PC-9 (cell line): ENCODE measurements at regions not wholly inside any gene's neighbourhood (a gene's known extent, or its start where the extent isn't known, plus 50 kb on each side); places are given as distances from the start of the nearest gene placed in this dataset.

Source experiments
- BruUV-seq: library from RNA; stranded (reverse); fragments of 400-500 nt; replicated peaks from 2 replicates; lab custom pipeline; 2021; lab: Mats Ljungman, UMichigan
- CTCF ChIA-PET: fragments of 300-600 bp; sonication (Branson Sonifier 250); formaldehyde crosslinking; loops from one replicate; lab custom pipeline; 2022; ENCODE audit warnings: antibody characterized with exemption; lab: Charles Lee
- POLR2A ChIA-PET: fragments of 300-600 bp; sonication (Branson Sonifier 250); formaldehyde crosslinking; loops from one replicate; lab custom pipeline; 2022; ENCODE audit warnings: antibody characterized with exemption; ENCODE audit not compliant: unreplicated experiment; lab: Charles Lee
- DNase-seq, 2 experiments: peaks; one replicate each; pipeline versions ENCODE4 v3.0.0 to v3.0.0-alpha.2; 2015 to 2022; ENCODE audit warnings: mixed read lengths in 1 of 2
- H2AFZ ChIP-seq: fragments of 200-600 bp; sonication (generic); 2 replicates; pipeline ENCODE4 v1.8.1; 2017; ENCODE audit warnings: antibody characterized with exemption
- H3F3A ChIP-seq: fragments of 200-600 bp; sonication (generic); 2 replicates; pipeline ENCODE4 v1.8.1; 2017; ENCODE audit warnings: antibody characterized with exemption, mild to moderate bottlenecking, low read depth; ENCODE audit not compliant: insufficient read depth
- H3K27ac ChIP-seq: fragments of 200-600 bp; sonication (generic); 2 replicates; pipeline ENCODE4 v1.6.1; 2016; ENCODE audit warnings: mixed run types
- H3K27me3 ChIP-seq: fragments of 200-600 bp; sonication (generic); 2 replicates; pipeline ENCODE4 v1.6.1; 2016; ENCODE audit warnings: low read depth, mixed run types; ENCODE audit not compliant: insufficient read depth
- H3K36me3 ChIP-seq: fragments of 200-600 bp; sonication (generic); 2 replicates; pipeline ENCODE4 v1.6.1; 2016; ENCODE audit warnings: low read depth, mixed run types
- H3K4me1 ChIP-seq: fragments of 200-600 bp; sonication (generic); replicated peaks from 2 replicates; pipeline ENCODE4 v1.6.1; 2016; ENCODE audit warnings: mixed run types; ENCODE audit not compliant: insufficient read depth
- H3K4me2 ChIP-seq: fragments of 200-600 bp; sonication (generic); 2 replicates; pipeline ENCODE4 v1.6.1; 2017; ENCODE audit warnings: mixed run types
- H3K4me3 ChIP-seq: fragments of 200-600 bp; sonication (generic); 2 replicates; pipeline ENCODE4 v1.6.1; 2016; ENCODE audit warnings: mixed run types
- H3K79me2 ChIP-seq: fragments of 200-600 bp; sonication (generic); 2 replicates; pipeline ENCODE4 v1.6.1; 2017; ENCODE audit warnings: low read depth, mixed run types
- H3K9me2 ChIP-seq: fragments of 200-600 bp; sonication (generic); 2 replicates; pipeline ENCODE4 v1.8.1; 2017; ENCODE audit warnings: mild to moderate bottlenecking; ENCODE audit not compliant: insufficient read depth
- H3K9me3 ChIP-seq: fragments of 200-600 bp; sonication (generic); 2 replicates; pipeline ENCODE4 v1.8.1; 2016; ENCODE audit warnings: low read depth; ENCODE audit not compliant: insufficient read depth
- H4K20me1 ChIP-seq: fragments of 200-600 bp; sonication (generic); 2 replicates; pipeline ENCODE4 v1.8.1; 2017; ENCODE audit not compliant: insufficient read depth
- CTCF ChIP-seq: fragments of 200-600 bp; sonication (generic); conservative IDR thresholded peaks from 2 replicates; pipeline ENCODE4 v1.6.1; 2017; ENCODE audit warnings: mixed run types, antibody characterized with exemption, mild to moderate bottlenecking, moderate library complexity
- EZH2 ChIP-seq: fragments of 200-600 bp; sonication (generic); IDR thresholded peaks from 2 replicates; pipeline ENCODE4 v1.8.0; 2017; ENCODE audit warnings: antibody characterized with exemption, low read depth
- intact Hi-C: fragments of 100-400 bp; cut with micrococcal nuclease; formaldehyde crosslinking; loops from one replicate; pipeline ENCODE4 v1.10.0; 2022; ENCODE audit not compliant: unreplicated experiment

GRCh38 chr18:39701055-39701783, 2135.6 kb upstream of the CELF4 start:
- H3K27me3 ChIP-seq, result no peaks in the 10 kb centered on the region
- no peak overlapping the region for H2AFZ ChIP-seq
- BruUV-seq, result no TSS peak
- intact Hi-C loops, result no loop called here
- no peaks in the 10 kb centered on the region for H3K79me2 ChIP-seq
- no peak for TF ChIP-seq EZH2
- TF ChIP-seq CTCF, result no peak
- peak overlapping the region; percentile 8; the same call in 1 of the 2 replicates for H3K4me2 ChIP-seq
- no peaks in the 10 kb centered on the region for H3K36me3 ChIP-seq
- H3K4me3 ChIP-seq, result no peak overlapping the region
- DNase-seq, result no peak
- H3F3A ChIP-seq, result no peaks in the 10 kb centered on the region
- ChIA-PET CTCF (no interaction called here), POLR2A (no interaction called here)
- H4K20me1 ChIP-seq, result no peaks in the 10 kb centered on the region
- no peaks in the 10 kb centered on the region for H3K9me2 ChIP-seq
- no peaks in the 10 kb centered on the region for H3K9me3 ChIP-seq
- peaks cover 14% of the 10 kb centered on the region for H3K4me1 ChIP-seq
- no peak overlapping the region for H3K27ac ChIP-seq

GRCh38 chr18:39699340-39699964, 2133.9 kb upstream of the CELF4 start:
- DNase-seq, result no peak
- H3K4me3 ChIP-seq, result no peak overlapping the region
- no peaks in the 10 kb centered on the region for H3K79me2 ChIP-seq
- H3K27me3 ChIP-seq, result no peaks in the 10 kb centered on the region
- no peaks in the 10 kb centered on the region for H3K36me3 ChIP-seq
- POLR2A ChIA-PET, result no interaction called here
- H3K27ac ChIP-seq, result no peak overlapping the region
- H3K4me1 ChIP-seq, result peaks cover 14% of the 10 kb centered on the region
- no peaks in the 10 kb centered on the region for H4K20me1 ChIP-seq
- H3K9me2 ChIP-seq, result no peaks in the 10 kb centered on the region
- no TSS peak for BruUV-seq
- intact Hi-C loops, result no loop called here
- no peak overlapping the region for H2AFZ ChIP-seq
- CTCF ChIA-PET, result no interaction called here
- no peaks in the 10 kb centered on the region for H3F3A ChIP-seq
- H3K4me2 ChIP-seq, result no peak overlapping the region
- TF ChIP-seq EZH2 (no peak), CTCF (no peak)
- no peaks in the 10 kb centered on the region for H3K9me3 ChIP-seq

- TF ChIP-seq EZH2, result no peak
- TF ChIP-seq CTCF, result no peak
- no peak for DNase-seq
- BruUV-seq, result no TSS peak
- Histone ChIP-seq H3K27me3 (no peaks in the 10 kb centered on the region), H3F3A (no peaks in the 10 kb centered on the region), H3K4me3 (no peak overlapping the region), H3K79me2 (no peaks in the 10 kb centered on the region), H3K9me2 (no peaks in the 10 kb centered on the region), H3K36me3 (no peaks in the 10 kb centered on the region), H3K9me3 (no peaks in the 10 kb centered on the region), H3K4me2 (no peak overlapping the region), H3K27ac (no peak overlapping the region), H3K4me1 (peaks cover 14% of the 10 kb centered on the region), H2AFZ (no peak overlapping the region), H4K20me1 (no peaks in the 10 kb centered on the region)
- intact Hi-C loops, result no loop called here
- POLR2A ChIA-PET, result no interaction called here
- CTCF ChIA-PET, result no interaction called here
These were observed 2132.8 kb upstream of the CELF4 start for GRCh38 chr18:39698436-39698835.
